Neutrophil (primary cell): ENCODE measurements at regions not wholly inside any gene's neighbourhood (a gene's known extent, or its start where the extent isn't known, plus 50 kb on each side); places are given as distances from the start of the nearest gene placed in this dataset.

Source experiments
- H3K27ac ChIP-seq: fragments of 200-600 bp; sonication (generic); 2 replicates; pipeline ENCODE4 v1.5.1; 2016; ENCODE audit warnings: mild to moderate bottlenecking, moderate library complexity
- H3K27me3 ChIP-seq: fragments of 200-600 bp; sonication (generic); 2 replicates; pipeline ENCODE4 v1.6.0; 2016; ENCODE audit warnings: mild to moderate bottlenecking
- H3K36me3 ChIP-seq: fragments of 200-600 bp; sonication (generic); 2 replicates; pipeline ENCODE4 v1.5.1; 2017
- H3K4me1 ChIP-seq, 2 experiments: fragments of 200-600 bp in 1 of 2; sonication (generic) in 1 of 2; 1 replicate in 1 of 2; 2 replicates in 1 of 2; pipeline versions ENCODE4 v1.5.1 to v1.6.1; 2013 to 2016; ENCODE audit warnings: low read depth in 1 of 2, low read length in 1 of 2, mild to moderate bottlenecking in 1 of 2, moderate library complexity in 1 of 2; ENCODE audit not compliant: control insufficient read depth in 1 of 2, insufficient read depth in 1 of 2
- H3K4me3 ChIP-seq, 2 experiments: fragments of 200-600 bp in 1 of 2; sonication (generic) in 1 of 2; 1 replicate in 1 of 2; 2 replicates in 1 of 2; pipeline ENCODE4 v1.5.1; 2013 to 2016; ENCODE audit warnings: low read depth in 1 of 2, low read length in 1 of 2, mild to moderate bottlenecking in 1 of 2, moderate library complexity in 1 of 2
- H3K9me3 ChIP-seq: fragments of 200-600 bp; sonication (generic); 2 replicates; pipeline ENCODE4 v1.5.1; 2016
- CTCF ChIP-seq: fragments of 200-600 bp; sonication (generic); IDR thresholded peaks from 2 replicates; pipeline ENCODE4 v1.5.1; 2016; ENCODE audit warnings: antibody characterized with exemption

GRCh38 chr1:87718241-87718950, 389.7 kb downstream of the LMO4 start:
- Histone ChIP-seq H3K27ac (no peak overlapping the region), H3K36me3 (no peaks in the 10 kb centered on the region), H3K4me3 (no peak overlapping the region), H3K9me3 (no peaks in the 10 kb centered on the region), H3K4me1 (no peaks in the 10 kb centered on the region), H3K27me3 (no peaks in the 10 kb centered on the region)
- TF ChIP-seq CTCF, result no peak

GRCh38 chr1:87719658-87720057, 391.0 kb downstream of the LMO4 start:
- TF ChIP-seq CTCF, result no peak
- Histone ChIP-seq H3K9me3 (no peaks in the 10 kb centered on the region), H3K27ac (no peak overlapping the region), H3K4me1 (no peaks in the 10 kb centered on the region), H3K36me3 (no peaks in the 10 kb centered on the region), H3K27me3 (no peaks in the 10 kb centered on the region), H3K4me3 (no peak overlapping the region)

- H3K36me3 ChIP-seq, result no peaks in the 10 kb centered on the region
- no peak overlapping the region for H3K27ac ChIP-seq
- no peaks in the 10 kb centered on the region for H3K27me3 ChIP-seq
- no peak overlapping the region for H3K4me3 ChIP-seq
- no peak for TF ChIP-seq CTCF
- H3K9me3 ChIP-seq, result no peaks in the 10 kb centered on the region
- H3K4me1 ChIP-seq, result no peaks in the 10 kb centered on the region
Measured at GRCh38 chr1:87720561-87720960, 391.9 kb downstream of the LMO4 start.

GRCh38 chr1:87723193-87723592, 394.5 kb downstream of the LMO4 start:
- Histone ChIP-seq H3K4me3 (no peak overlapping the region), H3K4me1 (no peaks in the 10 kb centered on the region), H3K27ac (no peak overlapping the region), H3K27me3 (no peaks in the 10 kb centered on the region), H3K9me3 (no peaks in the 10 kb centered on the region), H3K36me3 (no peaks in the 10 kb centered on the region)
- TF ChIP-seq CTCF, result no peak

GRCh38 chr1:87728169-87728568, 399.5 kb downstream of the LMO4 start:
- Histone ChIP-seq H3K36me3 (no peaks in the 10 kb centered on the region), H3K4me1 (no peaks in the 10 kb centered on the region), H3K27ac (no peak overlapping the region), H3K4me3 (no peak overlapping the region), H3K9me3 (no peaks in the 10 kb centered on the region), H3K27me3 (no peaks in the 10 kb centered on the region)
- TF ChIP-seq CTCF, result no peak
